ENCODE measurements at regions not wholly inside any gene's neighbourhood (a gene's known extent, or its start where the extent isn't known, plus 50 kb on each side); places are given as distances from the start of the nearest gene placed in this dataset.

DNA sequence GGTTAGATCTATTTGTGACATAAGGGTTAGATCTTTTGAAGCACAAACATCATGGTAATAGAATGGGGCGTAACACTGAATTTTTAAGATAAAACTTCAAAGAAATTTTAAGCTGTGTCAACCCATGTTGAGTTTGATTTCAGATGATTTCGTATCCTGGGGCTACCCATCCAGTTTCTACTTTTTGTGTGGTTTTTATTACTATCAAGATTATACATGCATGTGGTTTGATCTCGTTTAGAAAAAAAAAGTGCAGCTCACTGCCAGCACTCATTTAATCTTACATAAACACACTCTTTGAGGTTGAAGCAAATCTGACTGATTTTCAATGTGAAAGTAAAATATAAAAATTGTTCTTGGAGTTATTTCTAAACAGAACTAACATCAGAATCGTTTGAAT is 140.8 kb upstream of the GRB10 start:
- TF ChIP-seq, protein P1, sequence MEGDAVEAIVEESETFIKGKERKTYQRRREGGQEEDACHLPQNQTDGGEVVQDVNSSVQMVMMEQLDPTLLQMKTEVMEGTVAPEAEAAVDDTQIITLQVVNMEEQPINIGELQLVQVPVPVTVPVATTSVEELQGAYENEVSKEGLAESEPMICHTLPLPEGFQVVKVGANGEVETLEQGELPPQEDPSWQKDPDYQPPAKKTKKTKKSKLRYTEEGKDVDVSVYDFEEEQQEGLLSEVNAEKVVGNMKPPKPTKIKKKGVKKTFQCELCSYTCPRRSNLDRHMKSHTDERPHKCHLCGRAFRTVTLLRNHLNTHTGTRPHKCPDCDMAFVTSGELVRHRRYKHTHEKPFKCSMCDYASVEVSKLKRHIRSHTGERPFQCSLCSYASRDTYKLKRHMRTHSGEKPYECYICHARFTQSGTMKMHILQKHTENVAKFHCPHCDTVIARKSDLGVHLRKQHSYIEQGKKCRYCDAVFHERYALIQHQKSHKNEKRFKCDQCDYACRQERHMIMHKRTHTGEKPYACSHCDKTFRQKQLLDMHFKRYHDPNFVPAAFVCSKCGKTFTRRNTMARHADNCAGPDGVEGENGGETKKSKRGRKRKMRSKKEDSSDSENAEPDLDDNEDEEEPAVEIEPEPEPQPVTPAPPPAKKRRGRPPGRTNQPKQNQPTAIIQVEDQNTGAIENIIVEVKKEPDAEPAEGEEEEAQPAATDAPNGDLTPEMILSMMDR (IDR thresholded peaks at IDR 0.05): no peak
- no peak for TF ChIP-seq POLR2A (IDR thresholded peaks at IDR 0.05)
- no peak for TF ChIP-seq POLR2AphosphoS5 (IDR thresholded peaks at IDR 0.05)

All from breast epithelium (tissue), 3 donors.